Endometrium (tissue), 2 donors: ENCODE measurements at regions not wholly inside any gene's neighbourhood (a gene's known extent, or its start where the extent isn't known, plus 50 kb on each side); places are given as distances from the start of the nearest gene placed in this dataset.
A peak's percentile ranks its signal among the peaks of the same experiment; 100 is the strongest.

ENCODE experiments used
- FAIRE-seq: peaks from 2 replicates; lab custom pipeline; 2012; peaks lifted over from hg19 to GRCh38; lab: Jason Lieb, UNC
- donor health status: control.
- donor health status: control.

DNA sequence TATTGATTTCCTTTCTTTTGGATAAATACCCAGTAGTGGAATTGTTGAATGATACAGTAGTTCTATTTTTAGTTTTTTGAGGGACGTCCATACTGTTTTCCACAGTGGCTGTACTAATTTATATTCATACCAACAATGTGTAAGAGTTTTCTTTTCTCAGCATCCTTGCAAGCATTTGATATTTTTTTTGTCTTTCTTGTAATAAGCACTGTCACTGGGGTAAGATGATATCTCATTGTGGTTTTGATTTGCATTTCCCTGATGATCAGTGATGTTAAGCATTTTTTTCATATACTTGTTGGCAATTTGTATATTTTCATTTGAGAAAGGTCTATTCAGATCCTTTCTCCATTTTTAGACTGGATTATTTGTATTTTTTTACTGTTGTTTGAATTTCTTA is 308.7 kb downstream of the PTEN start:
- no peak for FAIRE-seq

DNA sequence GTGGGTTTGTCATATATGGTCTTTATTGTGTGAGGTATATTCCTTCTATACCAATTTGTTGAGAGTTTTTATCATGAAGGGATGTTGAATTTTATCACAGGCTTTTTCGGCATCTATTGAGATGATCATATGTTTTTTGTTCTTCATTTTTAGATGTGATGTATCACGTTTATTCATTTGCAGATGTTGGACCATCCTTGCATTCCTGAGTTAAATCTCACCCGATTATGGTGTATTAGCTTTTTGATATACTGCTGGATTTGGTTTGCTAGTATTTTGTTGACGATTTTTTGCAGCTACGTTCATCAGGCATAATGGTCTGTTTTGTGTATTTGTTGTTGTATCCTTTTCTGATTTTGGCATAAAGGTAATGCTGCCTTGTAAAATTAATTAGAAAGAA is 311.0 kb downstream of the PTEN start:
- no peak for FAIRE-seq

DNA sequence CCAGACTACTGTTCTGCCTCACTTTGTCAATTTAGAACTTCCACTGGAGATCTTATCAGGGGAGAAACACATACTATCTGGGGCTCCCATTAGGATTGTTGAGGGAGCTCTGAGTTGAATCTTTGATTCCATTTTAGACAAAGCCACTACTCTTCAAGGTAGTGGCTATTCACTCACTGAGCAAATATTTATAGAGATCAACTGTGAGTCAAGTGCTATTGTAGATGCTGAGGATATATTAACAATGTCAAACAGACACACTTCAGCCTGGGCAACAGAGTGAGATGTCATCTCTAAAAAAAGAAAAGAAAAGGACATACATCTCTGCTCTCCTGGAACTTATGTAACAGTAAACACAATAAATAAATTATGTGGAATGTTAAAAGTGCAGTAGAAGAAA is 315.3 kb downstream of the PTEN start:
- FAIRE-seq = no peak

DNA sequence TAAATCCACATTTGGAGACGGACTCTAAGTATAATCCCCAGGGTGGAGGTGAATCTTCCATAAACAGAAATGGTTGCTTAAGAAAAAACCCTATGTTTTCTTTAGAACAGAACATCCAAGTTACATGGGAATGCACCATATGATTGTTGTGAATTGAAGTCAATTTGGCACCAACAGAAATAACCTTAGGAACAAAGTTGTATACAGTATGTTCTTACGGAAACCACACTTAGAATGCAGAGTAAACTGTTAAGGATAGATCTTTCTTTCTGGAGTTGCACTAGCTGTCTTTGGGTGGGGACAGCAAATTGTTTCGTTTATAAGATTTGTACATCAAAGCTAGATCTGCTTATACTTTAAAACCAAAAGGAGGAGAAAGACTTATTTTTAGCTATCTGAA is 316.4 kb downstream of the PTEN start:
- FAIRE-seq = no peak

DNA sequence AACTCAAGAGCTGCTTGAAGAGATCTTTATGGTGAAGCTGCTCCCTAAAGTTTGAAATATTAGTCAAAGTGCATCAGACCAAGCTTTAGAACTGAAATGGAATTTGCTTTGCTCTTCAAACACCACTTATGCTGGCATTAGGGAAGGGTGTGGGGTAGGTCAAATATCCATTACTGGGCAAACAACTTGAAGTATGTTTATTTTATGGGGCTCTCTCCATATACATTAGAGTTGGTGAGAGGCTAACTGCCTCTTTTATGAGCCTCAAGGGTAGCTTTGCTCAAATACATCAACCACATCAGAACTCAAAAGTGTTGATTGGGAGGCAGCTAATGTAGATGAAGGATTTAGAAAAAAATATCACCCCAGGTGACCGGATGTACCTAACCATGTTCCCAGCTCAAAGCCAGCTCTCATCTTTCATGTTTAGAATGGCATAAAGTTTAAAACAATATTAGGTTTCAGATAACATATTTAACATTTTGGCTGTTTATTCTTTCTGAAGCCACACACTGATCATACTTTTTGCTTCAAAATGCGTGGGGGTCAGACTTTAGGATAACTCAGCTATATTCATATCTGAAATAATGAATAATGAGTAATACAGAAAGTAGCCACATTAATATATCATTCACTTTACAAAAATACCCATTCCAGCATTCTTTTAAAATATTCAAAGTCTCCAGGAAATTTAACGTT is 318.6 kb downstream of the PTEN start:
- FAIRE-seq = no peak

DNA sequence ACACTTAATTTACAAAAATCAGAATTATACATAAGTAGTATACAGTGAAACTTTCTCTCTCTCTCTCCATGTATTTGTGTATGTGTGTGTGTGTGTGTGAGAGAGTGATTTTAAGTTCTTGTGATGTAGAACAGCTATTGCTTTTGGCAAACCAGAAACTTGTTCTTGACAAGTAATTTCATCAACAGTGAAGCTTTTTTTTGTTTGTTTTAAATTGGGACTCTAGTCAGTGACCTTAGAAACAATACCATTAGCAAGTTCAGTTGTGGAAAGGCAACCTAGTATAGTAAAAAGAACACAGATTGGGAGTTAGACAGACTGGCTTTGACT is 319.1 kb downstream of the PTEN start:
- FAIRE-seq = no peak

DNA sequence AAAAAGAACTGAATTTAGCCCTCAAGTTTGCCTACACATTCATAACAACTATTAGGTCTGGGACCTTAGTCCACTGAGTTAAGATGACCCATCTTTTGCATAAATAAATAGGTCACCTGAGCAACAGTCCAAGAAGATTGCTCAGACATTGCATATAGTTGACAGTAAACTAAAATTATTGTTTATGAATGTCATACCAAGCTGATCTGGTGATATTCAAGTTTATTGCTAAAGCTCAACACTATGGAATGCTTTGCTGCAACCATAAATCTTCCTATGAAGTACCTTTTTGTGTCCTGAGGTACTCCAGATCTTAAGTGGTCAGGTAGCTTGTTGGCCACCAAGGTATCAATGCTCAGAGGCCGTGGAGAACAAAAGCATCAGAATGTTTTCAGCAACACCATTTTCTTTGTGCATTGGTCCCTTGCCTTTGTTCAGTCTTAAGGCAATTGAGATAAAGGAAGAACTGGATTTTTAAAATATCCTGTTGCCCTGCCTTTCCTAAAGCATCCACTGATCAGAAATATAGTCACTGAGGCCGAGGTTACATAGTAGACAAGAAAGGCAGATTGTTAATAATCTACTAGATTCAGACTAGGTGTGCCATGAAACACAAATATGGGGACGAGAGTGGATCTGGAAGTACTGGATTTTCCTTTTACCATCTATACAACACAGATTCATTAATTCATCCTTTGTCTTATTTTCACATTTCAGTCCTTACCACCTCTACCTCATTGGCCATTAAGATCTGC is 321.3 kb downstream of the PTEN start:
- FAIRE-seq = no peak

DNA sequence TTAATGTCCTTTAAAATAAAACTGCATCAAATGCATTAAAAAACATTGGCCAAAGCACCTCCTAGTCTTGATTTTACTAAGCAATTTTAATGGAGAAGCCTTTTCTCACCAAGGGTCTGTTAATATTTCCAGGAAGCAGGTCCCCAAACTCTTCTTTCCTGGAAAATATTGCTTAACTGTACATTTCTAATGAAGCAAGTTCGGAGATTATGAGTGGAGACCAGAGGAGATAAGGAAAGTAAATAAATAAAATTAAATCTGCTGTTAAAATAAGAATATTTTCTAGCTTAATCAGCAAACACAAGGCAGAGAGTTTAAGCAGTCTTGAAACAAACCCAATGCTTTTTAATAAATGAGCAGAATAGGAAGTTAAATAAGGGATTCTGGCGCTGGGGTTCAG is 322.4 kb downstream of the PTEN start:
- no peak for FAIRE-seq

DNA sequence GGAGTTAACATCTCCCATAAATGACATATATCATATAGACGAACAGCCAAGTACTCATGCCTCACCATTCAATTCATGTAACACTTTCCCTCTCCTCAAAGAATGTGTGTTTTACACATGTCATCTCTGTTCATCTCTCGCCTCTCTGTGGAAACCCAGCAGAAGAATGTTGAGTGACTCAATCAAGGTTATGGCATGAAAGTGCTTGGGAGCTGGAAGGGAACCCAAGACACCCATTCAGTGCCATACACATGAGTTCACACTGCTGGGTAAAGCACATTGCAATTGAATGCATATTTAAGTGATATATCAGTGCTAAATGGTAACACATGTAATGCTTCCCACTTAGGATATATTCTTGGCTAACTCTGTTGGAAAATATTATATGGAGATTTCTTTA is 322.9 kb downstream of the PTEN start:
- FAIRE-seq = no peak

DNA sequence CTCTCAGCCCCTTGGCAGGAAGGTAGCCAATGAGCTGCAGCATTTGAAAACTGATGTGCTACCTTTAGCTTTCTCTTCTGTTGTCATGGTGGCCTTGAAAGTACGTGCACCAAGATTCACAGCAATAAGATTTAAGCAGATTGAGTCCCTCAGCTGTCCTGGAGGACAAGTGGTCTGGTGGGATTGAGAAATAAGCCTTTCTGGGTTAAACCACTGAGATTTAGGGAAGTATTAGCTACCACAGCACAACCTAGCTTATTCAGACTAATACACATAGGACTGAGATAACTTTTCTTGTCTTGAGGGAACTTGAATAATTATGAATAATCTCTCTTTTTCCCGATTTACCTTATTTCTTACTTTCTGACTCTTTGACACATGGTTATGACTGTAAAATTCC is 324.0 kb downstream of the PTEN start:
- FAIRE-seq = no peak

DNA sequence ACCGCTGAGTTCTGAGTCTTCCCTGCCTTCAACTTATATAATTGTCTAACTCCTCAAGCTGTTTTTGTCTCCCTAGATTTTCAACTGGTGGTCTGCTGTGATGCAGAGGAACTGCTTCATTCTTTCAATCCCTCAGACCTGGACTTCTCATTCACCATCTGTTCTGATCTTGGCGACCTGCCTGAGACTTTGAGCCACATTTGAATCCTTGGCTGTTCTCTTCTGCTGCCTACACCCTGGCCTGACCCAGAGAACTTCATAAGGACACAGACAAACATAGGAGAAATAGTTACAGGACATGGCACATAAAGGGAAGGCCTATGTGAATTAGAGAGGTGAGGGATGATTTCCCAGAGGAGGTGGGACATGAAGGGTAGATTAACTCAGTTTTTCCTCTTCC is 326.7 kb downstream of the PTEN start:
- no peak for FAIRE-seq

DNA sequence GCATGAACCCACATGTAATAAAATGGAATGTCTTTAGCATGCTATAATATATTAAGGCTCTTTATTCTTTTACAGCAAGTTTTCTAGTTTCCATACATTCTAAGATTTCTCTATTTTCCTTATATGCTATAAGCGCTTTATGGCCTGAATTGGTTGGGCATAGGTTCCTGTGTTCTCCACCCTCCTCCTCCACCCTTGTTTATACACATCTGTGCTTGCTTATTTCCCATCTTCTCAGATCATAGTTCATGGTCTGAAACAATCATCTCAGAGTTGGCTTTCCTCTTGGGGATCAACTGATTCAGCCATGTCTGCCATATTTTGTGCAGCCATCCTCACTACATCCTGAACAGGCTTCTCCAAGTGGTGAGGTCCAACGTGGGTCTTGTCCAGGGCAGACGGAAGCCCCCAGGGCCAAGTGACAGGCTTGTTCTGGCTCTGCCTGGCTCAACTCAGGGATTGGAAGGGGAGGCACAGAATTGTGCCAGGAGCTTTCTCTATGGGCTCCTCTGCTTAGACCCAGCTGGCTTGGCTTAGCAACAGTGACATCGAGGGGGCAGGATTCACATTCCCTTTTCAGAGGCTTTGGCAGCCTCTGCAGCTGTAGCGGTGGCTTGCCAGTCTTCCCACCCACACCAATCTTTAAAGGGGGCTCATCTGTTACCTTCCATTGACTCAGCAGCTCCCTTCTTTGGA is 327.3 kb downstream of the PTEN start:
- FAIRE-seq = no peak

DNA sequence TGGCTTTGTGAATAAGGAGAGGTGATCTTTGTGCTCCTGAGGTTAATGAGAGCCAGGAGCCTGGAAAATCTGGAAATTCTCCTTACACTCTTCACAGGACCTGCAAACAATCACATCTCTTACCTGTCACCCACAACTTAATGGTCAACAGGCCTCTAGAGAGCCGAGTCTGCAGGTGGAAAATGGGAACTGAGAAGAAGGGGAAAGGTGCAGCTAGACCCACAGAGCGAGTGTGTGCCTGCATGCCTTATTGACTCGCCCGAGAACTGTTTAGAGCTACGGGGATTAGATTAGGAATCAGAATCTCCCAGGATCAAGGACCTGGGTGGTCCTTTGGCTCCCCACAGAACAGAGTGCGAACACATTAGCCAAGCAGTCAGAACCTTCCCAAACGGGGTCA is 329.6 kb downstream of the PTEN start:
- FAIRE-seq = no peak

DNA sequence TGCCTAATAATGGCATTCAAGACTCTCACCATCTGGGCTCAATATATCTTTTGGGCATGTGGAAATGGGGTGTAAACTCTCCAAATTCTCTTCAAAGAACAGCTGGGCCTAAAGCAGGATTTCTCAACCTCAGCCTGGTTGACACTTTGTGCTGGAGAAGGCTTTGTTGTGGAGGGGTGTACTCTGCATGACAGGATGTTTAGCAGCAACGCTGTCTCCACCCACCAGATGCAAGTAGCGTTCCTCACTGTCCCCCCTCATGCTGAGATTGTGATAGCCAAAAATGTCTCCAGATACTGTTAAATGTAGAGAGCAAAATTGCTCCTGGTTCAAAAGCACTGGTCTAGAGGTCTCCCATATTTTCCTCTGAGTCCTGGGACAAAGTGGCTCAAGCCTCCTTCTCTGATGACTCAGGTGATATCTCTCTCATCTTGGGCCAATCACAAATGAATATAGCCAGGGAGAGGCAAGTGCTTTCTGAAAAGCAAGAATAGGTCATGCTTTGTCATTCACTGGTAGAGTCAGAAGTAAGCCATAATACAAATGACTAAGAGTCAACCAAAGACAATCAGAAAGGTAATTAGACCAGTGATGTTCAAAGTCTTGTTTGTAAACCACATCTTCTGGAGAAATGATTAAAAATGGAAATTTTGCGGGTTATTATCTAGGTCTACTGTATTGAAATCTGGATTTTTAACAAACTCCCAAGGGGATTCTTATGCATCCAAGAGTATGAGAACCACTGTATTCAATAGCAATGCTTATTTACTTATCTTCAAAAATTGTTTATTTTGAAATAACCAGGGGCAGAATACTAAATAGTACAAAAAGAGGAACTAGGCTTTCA is 330.8 kb downstream of the PTEN start:
- no peak for FAIRE-seq

DNA sequence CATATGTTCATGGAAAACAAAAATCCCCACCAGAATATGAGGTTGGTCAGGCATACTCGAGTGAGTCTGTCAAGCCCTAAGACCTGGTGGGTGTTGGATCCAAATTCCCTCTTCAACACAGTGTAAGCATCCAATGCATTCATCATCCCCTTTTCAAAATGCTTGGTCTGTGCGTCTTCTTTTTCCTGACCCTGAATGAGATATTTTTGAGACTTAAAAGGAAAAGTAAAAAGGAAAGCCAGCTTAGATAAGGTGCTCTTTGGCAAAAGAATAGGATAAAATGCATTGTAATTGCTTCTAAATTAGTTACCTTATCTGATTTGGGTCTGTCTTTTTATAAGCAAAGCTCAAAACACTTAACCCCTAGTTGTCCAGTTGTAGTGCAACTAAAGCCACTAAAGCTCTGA is 331.5 kb downstream of the PTEN start:
- FAIRE-seq = no peak

DNA sequence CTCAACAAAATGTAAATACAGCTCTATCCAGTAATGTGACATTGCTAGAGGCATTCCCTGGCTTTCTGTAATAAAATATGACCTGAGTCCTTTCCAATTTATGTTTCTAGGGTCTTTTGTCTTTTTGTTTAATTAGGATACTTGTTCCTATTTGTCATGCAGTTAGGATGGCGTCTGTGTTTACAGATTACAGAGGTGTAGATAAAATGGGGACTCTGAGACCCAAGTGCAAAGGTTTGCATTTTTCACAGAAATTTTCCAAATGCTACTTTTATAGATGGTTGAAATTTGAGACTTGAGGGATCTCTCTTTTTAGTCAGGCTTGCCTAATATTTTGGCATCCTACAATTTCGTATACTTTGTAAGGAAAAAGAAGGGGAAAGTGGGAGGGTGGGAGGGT is 332.4 kb downstream of the PTEN start:
- no peak for FAIRE-seq

DNA sequence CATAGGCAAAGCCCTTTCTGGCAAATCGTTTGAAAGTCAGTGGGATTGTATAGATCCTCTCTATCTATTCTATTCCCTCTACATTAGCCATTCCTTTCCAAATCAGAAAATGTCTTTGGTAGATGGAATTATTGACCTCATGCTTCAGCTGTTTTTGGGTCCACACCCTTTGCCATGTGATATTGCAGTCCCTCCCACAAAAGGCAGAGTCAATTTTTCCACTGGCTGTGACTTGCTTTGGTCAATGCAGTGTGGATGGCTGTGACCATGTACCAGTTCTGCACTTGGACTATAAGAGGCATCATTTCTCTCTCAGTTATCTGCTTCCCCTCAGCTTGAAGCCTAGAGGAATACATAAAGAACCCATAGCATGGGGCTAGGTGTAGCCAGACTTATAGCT is 332.9 kb downstream of the PTEN start:
- no peak for FAIRE-seq

DNA sequence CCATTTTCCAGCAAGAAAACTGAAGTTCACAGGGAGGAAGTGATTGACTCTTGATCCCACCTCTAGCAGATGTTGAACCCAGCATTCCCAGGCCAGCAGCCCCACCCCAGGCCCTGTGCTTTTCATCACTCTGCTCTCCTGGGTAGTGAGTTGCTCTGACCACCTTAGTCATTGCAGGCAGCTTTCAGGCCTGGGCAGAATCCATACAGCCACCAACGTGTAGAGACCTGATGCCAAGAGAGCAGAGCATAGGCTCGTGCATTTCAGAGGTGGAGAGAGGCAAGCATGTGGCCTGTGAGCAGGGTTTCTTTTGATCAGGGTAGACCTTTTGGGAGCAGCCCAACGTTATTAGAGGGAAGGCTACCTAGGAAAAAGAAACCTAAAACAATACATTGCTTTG is 334.6 kb downstream of the PTEN start:
- FAIRE-seq = no peak

DNA sequence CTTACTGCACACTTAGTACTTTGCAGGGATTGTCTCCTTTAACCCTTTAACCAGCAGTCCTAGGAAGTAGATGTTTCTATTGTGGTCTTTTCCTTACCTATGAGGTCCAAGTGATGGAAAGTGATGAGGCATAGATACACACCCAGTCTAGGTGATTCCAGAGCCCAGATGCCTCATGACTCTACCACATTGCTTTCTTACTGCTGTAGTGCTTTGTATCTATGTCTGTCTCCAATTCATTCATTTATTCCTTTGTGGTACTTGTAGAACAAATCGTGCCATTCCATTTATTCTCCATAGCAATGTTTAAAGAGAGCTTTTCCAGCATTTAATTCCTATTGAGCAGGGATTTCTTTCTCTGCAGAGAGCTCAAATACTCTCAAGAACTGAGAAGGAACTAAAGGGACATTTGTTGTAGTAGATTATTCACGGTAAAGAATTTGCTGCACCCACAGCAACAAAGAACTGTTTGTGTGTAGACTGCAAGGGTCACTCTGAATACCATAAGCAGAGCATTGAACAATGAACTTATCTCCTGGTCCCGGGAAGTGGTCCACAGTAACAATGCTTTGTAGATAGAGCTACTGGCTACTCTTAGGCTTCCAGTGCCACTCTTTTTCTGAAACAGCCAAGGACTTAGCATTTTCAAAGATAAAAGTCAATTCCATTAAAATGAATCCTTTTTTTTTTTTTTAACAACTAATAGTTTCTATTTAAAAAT is 337.0 kb downstream of the PTEN start:
- no peak for FAIRE-seq

DNA sequence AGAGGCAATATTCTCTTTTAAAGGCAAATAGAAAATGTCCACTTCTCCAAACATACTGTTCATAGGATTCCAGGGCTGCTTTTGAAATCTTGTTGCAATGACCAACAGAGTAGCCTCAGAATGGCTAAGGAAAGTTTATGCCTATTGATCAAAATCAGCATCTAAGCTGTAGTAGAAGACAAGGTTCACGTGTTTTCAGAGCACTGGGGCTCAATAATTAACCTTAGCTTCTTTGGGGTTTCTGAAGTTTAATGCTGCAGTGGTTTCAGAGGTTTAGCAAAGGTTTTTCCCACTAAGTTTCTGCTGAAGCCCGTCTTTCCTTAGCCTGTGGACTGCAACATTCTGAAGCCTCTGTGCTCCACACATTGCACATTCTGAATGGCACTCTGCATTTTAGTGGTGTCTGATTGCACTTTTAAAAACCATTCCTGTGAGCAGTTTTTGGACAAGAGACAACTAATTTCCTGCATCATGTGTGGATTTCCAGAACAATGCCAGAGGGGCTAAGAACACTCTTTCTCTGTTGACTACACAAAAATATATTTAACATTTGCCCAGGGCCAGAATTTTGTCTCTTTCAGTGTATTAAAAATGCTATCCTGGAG is 342.5 kb downstream of the PTEN start:
- no peak for FAIRE-seq

DNA sequence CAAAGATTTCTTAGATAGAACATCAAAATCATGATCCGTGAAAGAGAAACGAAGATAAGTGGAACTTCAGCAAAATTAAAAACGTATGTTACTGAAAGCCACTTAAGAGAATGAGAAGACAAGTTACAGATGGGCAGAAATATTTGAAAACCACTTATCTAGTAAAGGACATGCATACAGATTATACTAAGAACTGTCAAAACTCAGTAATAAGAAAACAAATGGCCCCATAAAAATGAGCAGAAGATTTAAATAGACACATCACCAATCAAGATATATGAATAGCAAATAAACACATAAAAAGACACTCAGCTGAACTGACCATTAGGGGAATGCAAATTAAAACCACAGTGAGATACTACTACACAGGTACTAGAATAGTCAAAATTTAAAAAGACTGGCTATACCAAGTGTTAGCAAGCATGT is 343.7 kb downstream of the PTEN start:
- FAIRE-seq = peak; percentile 89

DNA sequence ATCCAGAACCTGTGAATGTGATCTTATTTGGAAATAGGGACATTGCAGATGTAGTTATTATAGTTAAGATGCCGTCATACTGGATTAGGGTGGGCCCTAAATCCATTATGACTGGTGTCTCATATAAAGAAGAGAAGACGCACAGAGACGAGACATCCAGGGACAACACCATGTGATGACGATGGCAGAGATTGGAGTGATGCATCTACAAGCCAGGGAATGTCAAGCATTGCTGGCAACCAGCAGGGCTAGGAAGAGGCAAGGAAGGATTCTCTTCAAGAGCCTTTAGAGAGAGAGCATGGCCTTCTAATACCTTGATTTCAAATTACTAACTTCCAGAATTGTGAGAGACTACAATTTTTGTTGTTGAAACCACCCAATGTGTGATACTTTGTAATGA is 345.8 kb downstream of the PTEN start:
- no peak for FAIRE-seq
